ENCODE measurements at regions not wholly inside any gene's neighbourhood (a gene's known extent, or its start where the extent isn't known, plus 50 kb on each side); places are given as distances from the start of the nearest gene placed in this dataset.

DNA sequence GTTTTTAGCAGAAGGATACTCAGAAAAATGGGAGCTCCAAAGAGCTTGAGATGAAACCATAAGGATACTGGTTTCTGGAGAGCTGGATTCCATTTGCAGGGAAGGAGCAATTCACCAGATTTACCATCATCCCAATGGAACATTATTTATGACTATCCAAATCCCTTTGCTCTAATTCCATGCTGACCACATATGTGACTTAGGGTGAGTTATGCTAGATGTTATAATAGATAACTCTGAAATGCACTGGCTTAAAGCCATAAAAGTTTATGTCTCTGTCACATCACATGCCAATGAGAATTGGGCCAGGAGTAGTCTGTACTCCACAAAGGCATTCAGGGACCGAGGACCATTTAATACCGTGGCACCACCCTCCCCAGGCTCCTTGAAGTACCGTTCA is 185.2 kb downstream of the SKIDA1 start (continued):
- TF ChIP-seq POLR2A (IDR thresholded peaks at IDR 0.05; ENCODE audit: control extremely low read depth in 1 of 2, low read depth in 2 of 2, low read length in 2 of 2), result no peak
- no peak for TF ChIP-seq POU5F1 (IDR thresholded peaks at IDR 0.05; ENCODE audit: low read depth, low read length)
- TF ChIP-seq NANOG (IDR thresholded peaks at IDR 0.05; ENCODE audit: insufficient read depth, low read depth, low read length, poor library complexity, severe bottlenecking), result no peak
- TF ChIP-seq SUZ12 (IDR thresholded peaks at IDR 0.05; ENCODE audit: low read length), result no peak
